Left ventricle myocardium superior (tissue), 1 donor: ENCODE measurements at regions not wholly inside any gene's neighbourhood (a gene's known extent, or its start where the extent isn't known, plus 50 kb on each side); places are given as distances from the start of the nearest gene placed in this dataset.

Source experiments
- ATAC-seq: fragments of 200-7000 bp; cut with Tn5 transposase; one replicate; pipeline ENCODE4 v1.9.1; 2020; ENCODE audit warnings: mild to moderate bottlenecking, moderate library complexity
- DNase-seq: peaks from one replicate; pipeline ENCODE4 v3.0.0-alpha.2; 2020
- intact Hi-C: fragments of 100-400 bp; cut with micrococcal nuclease; formaldehyde crosslinking; loops from one replicate; pipeline ENCODE4 v1.11.0; 2022
- donor health status: DM: no; HTN: yes; CAD: no; lungs with severe emphysema.

DNA sequence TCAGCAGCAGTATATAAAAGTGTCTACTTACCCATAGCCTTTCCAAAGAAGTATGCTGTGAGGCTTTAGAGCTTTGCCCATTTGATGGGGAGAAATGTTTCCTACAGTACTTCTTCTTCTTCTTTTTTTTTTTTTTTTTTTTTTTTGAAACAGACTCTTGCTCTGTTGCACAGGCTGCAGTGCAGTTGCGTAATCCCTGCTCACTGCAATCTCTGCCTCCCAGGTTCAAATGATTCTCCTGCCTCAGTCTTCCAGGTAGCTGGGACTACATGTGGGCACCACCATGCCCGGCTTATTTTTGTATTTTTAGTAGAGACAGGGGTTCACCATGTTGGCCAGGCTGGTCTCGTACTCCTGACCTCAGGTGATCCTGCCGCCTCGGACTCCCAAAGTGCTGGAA, 101.7 kb upstream of the TMEM26 start:
- ATAC-seq (no peak), DNase-seq (no peak)
- intact Hi-C loops = no loop called here

DNA sequence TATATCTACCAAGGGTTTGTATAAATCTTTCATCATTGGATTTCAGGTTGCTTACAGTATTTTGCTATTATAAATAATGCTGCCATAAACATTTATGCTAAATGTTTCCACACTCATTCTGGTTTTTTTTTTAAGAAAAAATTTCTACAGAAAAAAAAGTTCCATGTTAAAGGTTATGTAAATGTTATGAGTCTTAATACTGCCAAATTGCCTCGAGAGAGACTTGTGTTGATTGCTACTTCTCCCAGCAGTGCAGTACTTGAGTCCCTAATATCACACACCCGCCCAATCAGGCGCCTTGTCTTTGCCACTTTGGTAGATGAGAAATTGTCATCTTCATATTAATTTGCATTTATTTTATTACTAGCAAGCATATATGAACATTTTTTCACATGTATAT, 96.7 kb upstream of the TMEM26 start:
- ATAC-seq (no peak), DNase-seq (no peak)
- intact Hi-C loops = no loop called here

DNA sequence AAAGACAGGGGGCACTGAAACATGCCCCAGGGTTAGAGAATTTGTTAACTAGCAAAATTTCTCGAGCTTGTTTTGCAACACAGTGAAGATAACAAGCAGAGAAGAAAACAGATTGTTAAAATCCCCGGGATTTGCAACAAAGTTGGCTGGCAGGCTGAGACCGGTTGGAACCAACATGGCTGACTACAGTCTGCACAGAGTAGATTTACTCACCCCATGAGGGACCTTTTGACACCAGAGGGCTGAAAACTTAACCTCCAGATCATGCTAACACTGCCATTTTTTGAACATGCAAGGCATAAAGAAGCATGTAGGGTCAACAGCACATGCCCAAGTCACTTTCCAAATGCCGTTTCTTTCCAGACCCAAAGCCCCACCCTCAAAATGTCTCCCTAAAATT, 95.2 kb upstream of the TMEM26 start:
- ATAC-seq (no peak), DNase-seq (no peak)
- intact Hi-C loops = no loop called here

DNA sequence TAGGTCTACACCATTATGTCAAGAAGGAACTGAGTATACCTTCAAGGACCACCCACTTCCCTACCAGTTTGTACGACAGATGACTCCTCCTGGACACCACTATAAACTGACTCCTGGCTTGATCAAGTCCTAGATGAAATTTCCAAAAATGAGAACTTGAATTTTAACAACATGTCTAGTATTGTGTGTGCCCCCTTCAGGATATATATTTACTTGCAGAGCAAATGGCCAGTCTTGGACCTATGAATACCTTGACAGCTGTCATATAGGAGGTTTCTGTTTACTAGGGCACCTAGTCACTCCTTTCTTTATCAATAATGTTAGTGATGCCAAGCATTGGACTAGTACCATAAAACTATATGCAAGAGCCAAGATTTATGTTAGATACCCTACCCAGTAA, 94.1 kb upstream of the TMEM26 start:
- ATAC-seq (no peak), DNase-seq (no peak)
- intact Hi-C loops = no loop called here

DNA sequence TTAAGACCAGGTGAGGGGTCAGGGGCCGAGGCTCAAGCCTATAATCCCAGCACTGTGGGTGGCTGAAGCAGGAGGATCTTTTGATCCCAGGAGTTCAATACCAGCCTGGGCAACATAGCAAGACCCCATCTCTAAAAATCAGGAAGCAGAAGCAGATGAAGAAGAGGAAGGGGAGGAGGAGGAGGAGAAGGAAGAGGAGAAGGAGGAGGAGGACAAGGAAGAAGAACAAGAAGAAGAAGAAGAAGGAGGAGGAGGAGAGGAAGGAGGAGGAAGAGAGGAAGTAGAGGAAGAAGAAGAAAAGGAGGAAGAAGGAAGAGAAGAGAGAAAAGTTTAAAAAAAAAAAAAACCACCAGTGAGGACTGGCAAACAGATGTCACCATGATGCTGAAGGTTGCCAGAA, 92.0 kb upstream of the TMEM26 start:
- ATAC-seq (no peak), DNase-seq (no peak)
- intact Hi-C loops = no loop called here

DNA sequence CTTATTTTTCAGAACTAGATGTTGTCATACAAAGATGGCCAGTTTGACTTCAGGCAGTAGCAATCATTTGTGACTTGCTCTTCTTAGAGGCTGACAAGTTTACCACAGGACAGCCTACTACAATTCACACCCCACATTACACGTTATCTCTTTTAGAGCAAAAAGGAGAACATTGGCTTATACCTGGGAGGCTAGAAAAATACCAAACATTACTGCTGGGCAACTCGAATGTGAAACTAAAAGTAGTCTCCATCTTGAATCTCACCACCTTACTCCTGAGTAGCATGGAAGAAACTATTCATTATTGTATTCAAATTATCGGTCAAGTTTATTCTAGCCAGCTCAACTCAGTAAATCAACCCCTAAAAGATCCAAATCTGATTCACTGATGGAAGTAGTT, 90.7 kb upstream of the TMEM26 start:
- ATAC-seq (no peak), DNase-seq (no peak)
- intact Hi-C loops = no loop called here

DNA sequence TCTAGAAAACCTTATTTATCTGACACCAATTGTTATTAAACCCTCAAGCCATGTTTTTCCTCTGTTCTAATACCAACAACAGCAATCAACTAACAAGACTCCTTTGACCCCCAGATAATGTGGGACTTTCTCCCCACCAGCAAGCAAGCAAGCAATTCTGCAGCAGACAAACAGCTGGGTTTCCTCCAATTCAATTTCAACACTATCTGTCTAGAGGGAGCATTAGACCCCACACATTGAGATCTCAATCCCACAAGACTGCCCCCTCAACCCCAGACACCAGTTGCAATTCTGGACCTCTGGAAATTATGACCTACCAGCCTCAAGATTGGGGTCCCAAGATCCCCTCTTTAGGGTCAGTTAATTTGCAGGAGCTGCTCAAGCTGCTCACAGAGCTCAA, 89.4 kb upstream of the TMEM26 start:
- ATAC-seq = no peak
- intact Hi-C loops = no loop called here
- no peak for DNase-seq

DNA sequence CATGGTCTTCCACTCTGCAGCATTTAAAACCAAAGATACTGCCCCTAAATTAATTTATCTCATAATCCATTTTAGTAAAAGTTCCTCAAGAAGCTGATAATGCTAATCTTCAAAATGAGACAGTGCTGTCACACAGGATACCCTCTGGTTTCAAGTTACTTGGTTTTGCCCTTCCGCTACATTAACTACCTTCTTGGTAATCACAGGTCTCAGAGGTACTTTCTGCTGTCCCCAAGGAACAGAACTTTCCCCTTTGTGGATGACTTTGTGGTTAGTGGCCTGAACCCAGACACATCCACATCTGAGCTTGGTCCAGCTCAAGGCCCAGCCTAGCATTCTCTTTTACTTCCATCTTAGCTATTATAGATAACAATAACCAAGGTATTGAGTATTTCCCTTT, 88.8 kb upstream of the TMEM26 start:
- intact Hi-C loops = no loop called here
- DNase-seq = no peak
- no peak for ATAC-seq

DNA sequence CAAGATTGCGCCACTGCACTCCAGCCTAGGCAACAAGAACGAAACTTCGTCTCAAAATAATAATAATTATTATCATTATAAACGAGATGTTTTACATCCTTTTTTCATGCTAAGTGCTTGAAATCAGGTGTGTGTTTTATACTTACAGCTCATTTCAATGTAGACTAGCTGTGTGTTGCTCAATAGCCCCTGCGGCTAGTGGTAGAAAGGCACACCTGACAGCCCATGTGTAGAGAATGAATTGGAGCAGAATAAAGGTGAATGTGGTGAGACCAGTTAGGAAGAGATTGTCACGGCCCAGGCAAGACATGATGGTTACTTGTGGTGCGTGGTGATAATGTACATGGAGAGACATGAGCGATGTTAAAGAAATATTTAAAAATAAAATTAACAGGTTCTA, 86.7 kb upstream of the TMEM26 start:
- ATAC-seq (no peak), DNase-seq (no peak)
- intact Hi-C loops = no loop called here

DNA sequence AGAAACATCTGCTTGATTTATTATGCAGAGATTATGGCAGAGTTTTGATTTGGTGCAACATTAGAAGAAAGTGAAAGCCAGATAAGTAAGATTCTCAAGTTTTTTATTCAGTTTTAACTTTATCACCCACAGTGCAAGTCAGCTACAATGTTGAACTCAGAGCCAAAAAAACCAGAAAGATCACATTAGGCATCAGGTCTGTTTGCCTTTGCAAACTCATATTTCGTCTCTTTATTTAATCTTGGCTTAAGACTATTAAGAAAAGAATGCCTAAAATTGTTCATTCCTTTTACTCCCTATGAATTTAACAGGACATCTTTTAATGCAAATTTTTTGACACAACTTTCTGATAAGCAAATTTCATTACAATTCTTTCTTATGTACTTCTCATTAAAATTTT, 76.0 kb upstream of the TMEM26 start:
- DNase-seq (no peak), ATAC-seq (no peak)
- intact Hi-C loops = no loop called here

DNA sequence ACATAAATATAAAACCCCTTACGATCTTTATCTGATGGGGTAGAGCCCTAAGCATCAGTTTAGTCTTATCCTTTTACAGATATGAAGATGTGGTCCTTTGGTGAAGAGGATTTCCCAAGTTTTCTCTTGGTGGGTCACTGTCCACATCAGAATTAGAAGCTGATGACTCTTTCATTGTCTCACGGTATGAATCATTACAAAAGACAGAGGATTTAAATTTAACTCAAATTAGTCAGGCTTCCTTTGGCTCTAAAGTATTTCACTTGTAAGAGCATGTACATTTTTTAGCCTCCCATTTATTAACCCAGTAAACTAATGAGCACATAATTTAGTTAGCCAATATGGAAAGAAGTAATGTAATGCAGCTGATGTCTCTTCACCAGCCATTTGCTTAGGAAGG, 49.9 kb upstream of the TMEM26 start:
- intact Hi-C loops = no loop called here
- no peak for ATAC-seq
- DNase-seq = no peak
